ENCODE measurements at regions not wholly inside any gene's neighbourhood (a gene's known extent, or its start where the extent isn't known, plus 50 kb on each side); places are given as distances from the start of the nearest gene placed in this dataset.

DNA sequence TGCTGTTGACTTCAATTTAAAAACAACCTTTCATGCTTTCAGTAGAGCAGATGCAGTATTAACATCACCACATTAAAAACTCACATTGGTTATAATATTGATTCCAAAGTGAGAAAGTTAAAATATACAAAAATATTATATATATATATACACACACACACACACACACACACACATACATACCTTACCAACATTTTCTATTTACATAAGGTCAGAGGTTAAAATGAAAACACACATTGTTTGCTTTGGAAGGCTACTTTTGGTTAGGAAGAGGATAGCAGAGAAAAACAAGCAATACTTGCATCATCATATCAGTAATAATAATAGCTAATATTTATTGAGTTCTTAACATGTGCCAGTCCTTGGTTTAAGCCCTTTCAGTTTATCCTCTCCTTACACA is 226.5 kb downstream of the PPP4R3C start:
- TF ChIP-seq, protein P1, sequence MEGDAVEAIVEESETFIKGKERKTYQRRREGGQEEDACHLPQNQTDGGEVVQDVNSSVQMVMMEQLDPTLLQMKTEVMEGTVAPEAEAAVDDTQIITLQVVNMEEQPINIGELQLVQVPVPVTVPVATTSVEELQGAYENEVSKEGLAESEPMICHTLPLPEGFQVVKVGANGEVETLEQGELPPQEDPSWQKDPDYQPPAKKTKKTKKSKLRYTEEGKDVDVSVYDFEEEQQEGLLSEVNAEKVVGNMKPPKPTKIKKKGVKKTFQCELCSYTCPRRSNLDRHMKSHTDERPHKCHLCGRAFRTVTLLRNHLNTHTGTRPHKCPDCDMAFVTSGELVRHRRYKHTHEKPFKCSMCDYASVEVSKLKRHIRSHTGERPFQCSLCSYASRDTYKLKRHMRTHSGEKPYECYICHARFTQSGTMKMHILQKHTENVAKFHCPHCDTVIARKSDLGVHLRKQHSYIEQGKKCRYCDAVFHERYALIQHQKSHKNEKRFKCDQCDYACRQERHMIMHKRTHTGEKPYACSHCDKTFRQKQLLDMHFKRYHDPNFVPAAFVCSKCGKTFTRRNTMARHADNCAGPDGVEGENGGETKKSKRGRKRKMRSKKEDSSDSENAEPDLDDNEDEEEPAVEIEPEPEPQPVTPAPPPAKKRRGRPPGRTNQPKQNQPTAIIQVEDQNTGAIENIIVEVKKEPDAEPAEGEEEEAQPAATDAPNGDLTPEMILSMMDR (IDR thresholded peaks at IDR 0.05) = no peak
- no peaks in the 10 kb centered on the region for H3K27me3 ChIP-seq

DNA sequence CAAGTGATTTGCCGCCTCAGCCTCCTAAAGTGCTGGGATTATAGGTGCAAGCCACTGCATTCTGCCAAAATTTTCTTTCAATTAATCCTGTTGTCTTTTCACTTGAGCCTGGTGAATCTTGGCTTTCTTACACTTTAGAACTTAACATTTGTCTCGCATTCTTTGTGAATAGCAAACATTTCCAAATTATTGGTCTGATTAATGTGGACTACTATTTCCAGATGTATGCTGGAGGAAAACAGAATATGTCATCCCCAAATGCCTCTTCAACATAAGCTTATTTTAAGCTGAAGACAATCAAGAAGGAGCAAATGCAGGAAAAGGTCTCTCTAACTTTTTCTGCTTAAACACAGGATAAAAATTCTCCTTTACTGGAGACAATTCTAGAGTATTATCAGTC is 233.4 kb downstream of the PPP4R3C start:
- DNase-seq (no peak), ATAC-seq (no peak)
- 85 to 97% methylated on average over 2 of the region's 2 CpGs for WGBS, 2 donors
- H3K27ac ChIP-seq = no peak overlapping the region
- no peaks in the 10 kb centered on the region for H3K4me1 ChIP-seq
- intact Hi-C loops (cut with DNase I) = no loop called here
- H3K27me3 ChIP-seq = no peaks in the 10 kb centered on the region
- TF ChIP-seq, protein P1 (IDR thresholded peaks at IDR 0.05) = no peak
- H3K4me3 ChIP-seq = no peak overlapping the region
- no peaks in the 10 kb centered on the region for H3K9me3 ChIP-seq
- H3K36me3 ChIP-seq = no peaks in the 10 kb centered on the region

More for the DNA sequence above, 226.5 kb downstream of the PPP4R3C start:
- ATAC-seq (no peak), DNase-seq (no peak)
- intact Hi-C loops (cut with DNase I) = no loop called here
- no peak overlapping the region for H3K27ac ChIP-seq
- H3K4me1 ChIP-seq = no peaks in the 10 kb centered on the region
- H3K9me3 ChIP-seq = peaks cover 0 to 18% (median 0%) of the 10 kb centered on the region in 11 donors
- no peaks in the 10 kb centered on the region for H3K36me3 ChIP-seq
- no peak overlapping the region for H3K4me3 ChIP-seq

- Histone ChIP-seq H3K36me3 (no peaks in the 10 kb centered on the region), H3K4me1 (no peaks in the 10 kb centered on the region), H3K4me3 (no peak overlapping the region), H3K9me3 (no peaks in the 10 kb centered on the region), H3K27me3 (no peaks in the 10 kb centered on the region), H3K27ac (no peak overlapping the region)
- TF ChIP-seq, protein P1 (IDR thresholded peaks at IDR 0.05) = no peak
- intact Hi-C loops (cut with DNase I) = no loop called here
- WGBS, 2 donors = 93 to 96% methylated on average over 8 of the region's 8 CpGs
- ATAC-seq = no peak
- no peak for DNase-seq
These were observed 240.5 kb downstream of the PPP4R3C start for GRCh38 chrX:27222661-27223060.

DNA sequence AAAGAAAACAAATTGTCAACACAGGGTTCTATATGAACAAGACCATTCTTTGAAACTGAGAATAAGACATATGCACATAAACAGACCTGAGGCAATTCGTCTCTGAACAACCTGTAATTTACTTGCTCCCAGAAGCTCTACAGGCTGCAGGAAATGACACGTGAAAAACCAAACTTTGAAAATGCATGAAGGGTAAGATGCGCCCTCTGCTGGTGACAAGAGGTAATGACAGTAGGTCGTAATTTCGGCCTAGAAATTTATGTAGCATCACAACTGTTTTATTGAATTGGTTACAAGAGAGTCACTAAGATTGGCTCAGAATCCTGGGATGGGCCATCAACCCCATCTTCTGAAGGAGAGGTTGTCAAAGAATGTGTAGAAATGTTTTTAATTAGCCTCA is 276.5 kb downstream of the PPP4R3C start:
- no peaks in the 10 kb centered on the region for H3K36me3 ChIP-seq
- TF ChIP-seq, protein P1 (IDR thresholded peaks at IDR 0.05) = peak; percentile 19 to 81 (median 64)
- no peaks in the 10 kb centered on the region for H3K27me3 ChIP-seq
- no peaks in the 10 kb centered on the region for H3K9me3 ChIP-seq
- 31 to 32% methylated on average over 5 of the region's 5 CpGs for WGBS, 2 donors
- no peak overlapping the region for H3K4me3 ChIP-seq
- DNase-seq = no peak
- no peak overlapping the region for H3K27ac ChIP-seq
- H3K4me1 ChIP-seq = no peaks in the 10 kb centered on the region
- intact Hi-C loops (cut with DNase I) = loop anchor here in 4 of 10 donors (5.0 to 10.0 kb wide), 3 partner anchors 332 to 1664 kb away; no protein-coding TSS in a partner anchor
- no peak for ATAC-seq
